Cortex of kidney (tissue), 1 donor: ENCODE measurements at regions not wholly inside any gene's neighbourhood (a gene's known extent, or its start where the extent isn't known, plus 50 kb on each side); places are given as distances from the start of the nearest gene placed in this dataset.

Source experiments
- DNase-seq: peaks from one replicate; lab custom pipeline; 2025; lab: John Stamatoyannopoulos, UW

GRCh38 chr13:85665286-85665685, 133.9 kb downstream of the SLITRK6 start:
- no peak for DNase-seq

GRCh38 chr13:85663856-85664255, 135.4 kb downstream of the SLITRK6 start:
- no peak for DNase-seq

- DNase-seq, result no peak
Observed at GRCh38 chr13:85662186-85662585, 137.0 kb downstream of the SLITRK6 start.

- DNase-seq, result no peak
Observed at GRCh38 chr13:85661675-85662074, 137.5 kb downstream of the SLITRK6 start.

GRCh38 chr13:85659493-85659892, 139.7 kb downstream of the SLITRK6 start:
- no peak for DNase-seq

GRCh38 chr13:85657942-85658341, 141.3 kb downstream of the SLITRK6 start:
- DNase-seq, result no peak

GRCh38 chr13:85655040-85655439, 144.2 kb downstream of the SLITRK6 start:
- DNase-seq, result no peak

- no peak for DNase-seq
Observed at GRCh38 chr13:85654227-85654626, 145.0 kb downstream of the SLITRK6 start.

GRCh38 chr13:85653681-85654080, 145.5 kb downstream of the SLITRK6 start:
- DNase-seq, result no peak

- no peak for DNase-seq
Observed at GRCh38 chr13:85652491-85652890, 146.7 kb downstream of the SLITRK6 start.

- DNase-seq, result no peak
Observed at GRCh38 chr13:85651440-85651839, 147.8 kb downstream of the SLITRK6 start.

GRCh38 chr13:85650613-85651012, 148.6 kb downstream of the SLITRK6 start:
- DNase-seq, result no peak

- no peak for DNase-seq
Observed at GRCh38 chr13:85640727-85641126, 158.5 kb downstream of the SLITRK6 start.

GRCh38 chr13:85638815-85639393, 160.3 kb downstream of the SLITRK6 start:
- DNase-seq, result no peak

- DNase-seq, result no peak
Observed at GRCh38 chr13:85638265-85638664, 161.0 kb downstream of the SLITRK6 start.

- DNase-seq, result no peak
Observed at GRCh38 chr13:85632526-85633195, 166.6 kb downstream of the SLITRK6 start.

GRCh38 chr13:85631801-85632200, 167.4 kb downstream of the SLITRK6 start:
- DNase-seq, result no peak

- no peak for DNase-seq
Observed at GRCh38 chr13:85626603-85627002, 172.6 kb downstream of the SLITRK6 start.

GRCh38 chr13:85619321-85619720, 179.9 kb downstream of the SLITRK6 start:
- no peak for DNase-seq

- no peak for DNase-seq
Observed at GRCh38 chr13:85618521-85618920, 180.7 kb downstream of the SLITRK6 start.

GRCh38 chr13:85616275-85616674, 182.9 kb downstream of the SLITRK6 start:
- DNase-seq, result no peak

GRCh38 chr13:85615031-85615430, 184.2 kb downstream of the SLITRK6 start:
- no peak for DNase-seq

GRCh38 chr13:85610024-85610423, 189.2 kb downstream of the SLITRK6 start:
- no peak for DNase-seq

- no peak for DNase-seq
Observed at GRCh38 chr13:85608255-85608829, 190.9 kb downstream of the SLITRK6 start.
